Right atrium auricular region (tissue), 2 donors: ENCODE measurements at regions not wholly inside any gene's neighbourhood (a gene's known extent, or its start where the extent isn't known, plus 50 kb on each side); places are given as distances from the start of the nearest gene placed in this dataset.
A peak's percentile ranks its signal among the peaks of the same experiment; 100 is the strongest.

Experiments used
- DNase-seq: peaks from one replicate; pipeline ENCODE4 v3.0.0-alpha.2; 2019; ENCODE audit warnings: low spot score
- H3K27ac ChIP-seq, 2 donors: fragments of 200-600 bp; sonication (generic); 1 replicate in 1 of 2; 2 replicates in 1 of 2; pipeline ENCODE4 v1.5.1; 2016 to 2019
- H3K27me3 ChIP-seq, 2 donors: fragments of 200-600 bp; sonication (generic); one replicate each; pipeline versions ENCODE4 v1.5.1 to v1.6.0; 2017 to 2019
- H3K36me3 ChIP-seq: fragments of 200-600 bp; sonication (generic); one replicate; pipeline ENCODE4 v1.5.1; 2016
- H3K4me1 ChIP-seq, 2 donors: fragments of 200-600 bp; sonication (generic); one replicate each; pipeline versions ENCODE4 v1.5.1 to v1.6.0; 2017 to 2019
- H3K4me3 ChIP-seq, 2 donors: fragments of 200-600 bp; sonication (generic); 1 replicate in 1 of 2; 2 replicates in 1 of 2; pipeline ENCODE4 v1.5.1; 2017 to 2019; ENCODE audit warnings: mild to moderate bottlenecking in 1 of 2, moderate library complexity in 1 of 2
- H3K9me3 ChIP-seq, 2 donors: fragments of 200-600 bp; sonication (generic); one replicate each; pipeline ENCODE4 v1.5.1; 2019
- CTCF ChIP-seq, 2 donors: fragments of 200-600 bp; sonication (generic); IDR thresholded peaks; one replicate each; pipeline ENCODE4 v1.5.1; 2019; ENCODE audit warnings: antibody characterized with exemption in 2 of 2

GRCh38 chr6:167722634-167723309, 103.9 kb upstream of the AFDN start:
- Histone ChIP-seq H3K4me1 (no peaks in the 10 kb centered on the region), H3K27me3 (no peaks in the 10 kb centered on the region), H3K4me3 (no peak overlapping the region), H3K9me3 (peaks cover 0 to 11% of the 10 kb centered on the region in 2 donors), H3K36me3 (no peaks in the 10 kb centered on the region), H3K27ac (no peak overlapping the region)
- DNase-seq = peak; percentile 54
- no peak for TF ChIP-seq CTCF (IDR thresholded peaks at IDR 0.05)

DNA sequence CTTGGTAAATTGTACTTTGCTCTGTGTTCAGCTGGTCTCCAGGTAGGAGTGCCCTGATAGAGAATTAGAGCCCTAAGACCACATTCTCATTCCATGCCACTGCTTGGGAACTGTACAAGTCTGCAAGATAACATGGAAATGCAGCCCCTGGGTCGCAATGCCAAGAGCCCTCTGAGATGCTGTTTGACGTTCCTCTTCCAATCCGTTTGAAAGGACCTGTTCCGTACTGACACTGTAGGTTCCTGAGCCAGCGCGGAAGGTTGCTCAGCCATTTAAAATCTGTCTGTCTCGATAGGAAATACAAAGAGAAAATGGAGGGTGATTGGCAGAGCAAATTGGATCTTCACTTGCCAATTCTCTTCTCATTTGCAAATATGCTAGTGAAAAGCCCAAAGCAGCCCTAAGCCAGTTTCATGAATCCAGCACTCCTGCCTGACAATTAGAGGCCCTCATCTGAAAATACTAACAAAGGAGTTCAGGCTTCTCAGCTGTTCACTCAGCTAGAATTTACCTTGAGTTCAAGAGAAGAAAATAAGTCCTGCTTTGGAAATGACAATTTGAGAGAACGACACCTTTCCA, 100.6 kb upstream of the AFDN start:
- no peak for DNase-seq
- H3K9me3 ChIP-seq = peaks cover 0 to 11% of the 10 kb centered on the region in 2 donors
- TF ChIP-seq CTCF (IDR thresholded peaks at IDR 0.05) = no peak

GRCh38 chr6:167730441-167730840, 96.3 kb upstream of the AFDN start:
- Histone ChIP-seq H3K4me1 (peaks cover 0 to 12% of the 10 kb centered on the region in 2 donors), H3K36me3 (no peaks in the 10 kb centered on the region), H3K27ac (no peak overlapping the region), H3K27me3 (no peaks in the 10 kb centered on the region), H3K4me3 (no peak overlapping the region), H3K9me3 (no peaks in the 10 kb centered on the region)
- no peak for DNase-seq
- TF ChIP-seq CTCF (IDR thresholded peaks at IDR 0.05) = no peak

More for the DNA sequence above, 100.6 kb upstream of the AFDN start:
- no peak overlapping the region for H3K4me3 ChIP-seq
- H3K27ac ChIP-seq = no peak overlapping the region
- H3K36me3 ChIP-seq = no peaks in the 10 kb centered on the region
- H3K27me3 ChIP-seq = no peaks in the 10 kb centered on the region
- H3K4me1 ChIP-seq = no peaks in the 10 kb centered on the region

DNA sequence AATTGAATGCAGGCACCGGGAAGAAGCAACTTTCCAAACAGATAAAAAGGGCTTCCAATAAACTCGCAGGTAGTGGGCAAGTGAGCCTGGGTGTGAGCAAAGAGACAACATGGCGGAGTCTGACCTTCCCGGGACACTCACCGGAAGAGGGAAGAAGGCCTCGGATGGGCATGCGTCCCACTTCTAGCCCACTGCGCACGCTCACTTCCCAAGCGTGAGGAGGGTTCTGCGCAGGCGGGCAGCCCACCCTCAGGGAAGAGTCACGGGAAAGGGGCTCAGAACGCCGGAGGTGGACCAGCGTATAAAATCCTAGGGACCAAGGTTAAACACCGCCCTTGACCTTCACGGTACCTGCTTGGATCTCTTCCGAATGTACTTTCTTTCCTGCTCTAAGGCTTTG, 95.5 kb upstream of the AFDN start:
- DNase-seq = no peak
- no peaks in the 10 kb centered on the region for H3K9me3 ChIP-seq

GRCh38 chr6:167731731-167732422, 94.8 kb upstream of the AFDN start:
- DNase-seq = no peak

More for the DNA sequence above, 95.5 kb upstream of the AFDN start:
- H3K4me3 ChIP-seq = no peak overlapping the region
- H3K36me3 ChIP-seq = no peaks in the 10 kb centered on the region
- TF ChIP-seq CTCF (IDR thresholded peaks at IDR 0.05) = no peak
- H3K4me1 ChIP-seq = peaks cover 0 to 12% of the 10 kb centered on the region in 2 donors
- no peak overlapping the region for H3K27ac ChIP-seq
- H3K27me3 ChIP-seq = no peaks in the 10 kb centered on the region

More at GRCh38 chr6:167731731-167732422, 94.8 kb upstream of the AFDN start:
- H3K27ac ChIP-seq = no peak overlapping the region
- no peak overlapping the region for H3K4me3 ChIP-seq
- H3K9me3 ChIP-seq = no peaks in the 10 kb centered on the region
- no peaks in the 10 kb centered on the region for H3K27me3 ChIP-seq
- H3K36me3 ChIP-seq = no peaks in the 10 kb centered on the region
- TF ChIP-seq CTCF (IDR thresholded peaks at IDR 0.05) = no peak
- peaks cover 0 to 12% of the 10 kb centered on the region in 2 donors for H3K4me1 ChIP-seq
